ENCODE measurements at regions not wholly inside any gene's neighbourhood (a gene's known extent, or its start where the extent isn't known, plus 50 kb on each side); places are given as distances from the start of the nearest gene placed in this dataset.

DNA sequence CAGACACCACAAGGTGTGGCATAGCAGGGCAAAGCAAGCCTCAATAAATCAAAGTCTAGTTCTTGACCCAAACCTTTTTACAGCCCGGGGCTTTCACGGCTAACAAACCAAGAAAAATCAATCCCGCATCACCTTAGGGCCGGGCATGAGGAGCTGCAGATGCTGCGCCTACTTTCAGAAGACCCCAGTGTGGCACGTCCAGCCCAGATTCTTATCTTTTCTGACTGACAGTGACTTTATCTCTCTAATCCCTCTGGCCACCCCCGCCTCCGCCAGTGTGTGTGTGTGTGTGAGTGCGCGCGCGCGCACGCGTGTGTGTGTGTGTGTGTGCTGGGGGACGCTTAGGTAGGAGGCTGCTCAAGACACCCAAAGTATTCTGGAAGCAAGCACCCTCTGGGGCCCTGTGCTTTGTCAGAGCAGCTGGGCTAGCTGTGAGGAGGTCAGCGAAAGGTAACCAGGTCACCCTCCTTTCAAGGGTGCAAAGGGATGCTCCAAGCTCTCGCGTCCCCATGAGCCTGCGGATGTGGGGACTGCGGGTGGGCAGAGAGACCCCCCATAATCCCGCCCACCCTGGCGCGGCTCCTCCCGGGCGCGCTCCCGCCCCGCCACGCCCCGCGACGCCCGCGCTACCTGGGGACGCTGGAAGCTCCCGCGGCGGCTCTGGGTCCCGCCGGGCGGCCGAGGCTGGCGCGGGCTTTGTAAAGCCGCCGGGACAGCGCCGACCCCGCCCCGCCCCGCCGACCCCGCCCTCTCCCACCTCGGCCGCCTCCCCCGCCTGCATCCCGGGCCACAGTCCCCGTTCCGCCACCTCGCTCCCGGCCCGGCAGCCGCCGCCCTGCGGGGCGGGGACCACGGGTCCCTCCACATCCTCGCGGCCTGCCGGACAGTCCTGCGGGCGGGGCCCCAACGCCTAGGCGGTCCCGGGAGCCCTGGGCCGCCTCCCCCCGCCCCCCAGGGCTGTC, 57.1 kb upstream of the RHOBTB1 start:
- TF ChIP-seq EZH2phosphoT487 (IDR thresholded peaks at IDR 0.05; ENCODE audit: low read depth, severe bottlenecking, unreplicated experiment), result no peak
- TF ChIP-seq, protein P1, sequence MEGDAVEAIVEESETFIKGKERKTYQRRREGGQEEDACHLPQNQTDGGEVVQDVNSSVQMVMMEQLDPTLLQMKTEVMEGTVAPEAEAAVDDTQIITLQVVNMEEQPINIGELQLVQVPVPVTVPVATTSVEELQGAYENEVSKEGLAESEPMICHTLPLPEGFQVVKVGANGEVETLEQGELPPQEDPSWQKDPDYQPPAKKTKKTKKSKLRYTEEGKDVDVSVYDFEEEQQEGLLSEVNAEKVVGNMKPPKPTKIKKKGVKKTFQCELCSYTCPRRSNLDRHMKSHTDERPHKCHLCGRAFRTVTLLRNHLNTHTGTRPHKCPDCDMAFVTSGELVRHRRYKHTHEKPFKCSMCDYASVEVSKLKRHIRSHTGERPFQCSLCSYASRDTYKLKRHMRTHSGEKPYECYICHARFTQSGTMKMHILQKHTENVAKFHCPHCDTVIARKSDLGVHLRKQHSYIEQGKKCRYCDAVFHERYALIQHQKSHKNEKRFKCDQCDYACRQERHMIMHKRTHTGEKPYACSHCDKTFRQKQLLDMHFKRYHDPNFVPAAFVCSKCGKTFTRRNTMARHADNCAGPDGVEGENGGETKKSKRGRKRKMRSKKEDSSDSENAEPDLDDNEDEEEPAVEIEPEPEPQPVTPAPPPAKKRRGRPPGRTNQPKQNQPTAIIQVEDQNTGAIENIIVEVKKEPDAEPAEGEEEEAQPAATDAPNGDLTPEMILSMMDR (IDR thresholded peaks at IDR 0.05; ENCODE audit: poor library complexity), result no peak
- TF ChIP-seq EZH2 (IDR thresholded peaks at IDR 0.05; ENCODE audit: borderline replicate concordance), result no peak
